Caco-2 (cell line): ENCODE measurements at regions not wholly inside any gene's neighbourhood (a gene's known extent, or its start where the extent isn't known, plus 50 kb on each side); places are given as distances from the start of the nearest gene placed in this dataset.
"Not testable (repeated sequence)": the region's sequence is repeated elsewhere in the genome, so short reads cannot be mapped to it uniquely, and the experiment has no call there.

ENCODE experiments used
- BruUV-seq: library from RNA; stranded (reverse); fragments of 400-500 nt; replicated peaks from 2 replicates; lab custom pipeline; 2021; lab: Mats Ljungman, UMichigan
- CTCF ChIA-PET: fragments of 300-600 bp; sonication (Branson Sonifier 250); formaldehyde crosslinking; loops from one replicate; lab custom pipeline; 2022; ENCODE audit warnings: antibody characterized with exemption; lab: Charles Lee
- POLR2A ChIA-PET: fragments of 300-600 bp; sonication (Branson Sonifier 250); formaldehyde crosslinking; loops from one replicate; lab custom pipeline; 2022; ENCODE audit warnings: antibody characterized with exemption; lab: Charles Lee
- DNase-seq, 2 experiments: peaks; one replicate each; pipeline versions ENCODE4 v3.0.0 to v3.0.0-alpha.2; 2020 to 2022
- H3K27me3 ChIP-seq: replicated peaks from 2 replicates; pipeline ENCODE4 v1.6.0; 2011; ENCODE audit warnings: low read length; ENCODE audit not compliant: control insufficient read depth, insufficient read depth
- H3K36me3 ChIP-seq: 2 replicates; pipeline ENCODE4 v1.5.1; 2011; ENCODE audit warnings: low read length; ENCODE audit not compliant: control insufficient read depth, insufficient read depth
- H3K4me1 ChIP-seq: fragments of 250-450 bp; sonication (Bioruptor Pico); 2 replicates; pipeline ENCODE4 v1.5.1; 2020; ENCODE audit warnings: mild to moderate bottlenecking
- H3K4me3 ChIP-seq: 2 replicates; pipeline ENCODE4 v1.5.1; 2011; ENCODE audit warnings: low read depth, mild to moderate bottlenecking, control low read depth, low read length
- H3K9me3 ChIP-seq: fragments of 250-450 bp; sonication (Bioruptor Pico); 2 replicates; pipeline ENCODE4 v1.5.1; 2020; ENCODE audit warnings: mild to moderate bottlenecking, moderate library complexity
- H3K27ac Mint-ChIP-seq: one replicate; pipeline ENCODE4 v1.8.0; 2022; ENCODE audit warnings: mixed read lengths; ENCODE audit not compliant: unreplicated experiment
- H3K27me3 Mint-ChIP-seq: one replicate; pipeline ENCODE4 v1.8.0; 2022; ENCODE audit warnings: mixed read lengths; ENCODE audit not compliant: insufficient read depth, unreplicated experiment
- H3K36me3 Mint-ChIP-seq: one replicate; pipeline ENCODE4 v1.8.0; 2022; ENCODE audit warnings: mild to moderate bottlenecking, mixed read lengths; ENCODE audit not compliant: insufficient read depth, unreplicated experiment
- H3K4me1 Mint-ChIP-seq: one replicate; pipeline ENCODE4 v1.8.0; 2022; ENCODE audit warnings: low read depth, mixed read lengths; ENCODE audit not compliant: unreplicated experiment
- H3K4me3 Mint-ChIP-seq: one replicate; pipeline ENCODE4 v1.8.0; 2022; ENCODE audit warnings: mild to moderate bottlenecking, moderate library complexity, mixed read lengths; ENCODE audit not compliant: unreplicated experiment
- H3K9me3 Mint-ChIP-seq: one replicate; pipeline ENCODE4 v1.8.0; 2022; ENCODE audit warnings: mixed read lengths; ENCODE audit not compliant: unreplicated experiment
- CTCF ChIP-seq, 2 experiments: fragments of 200-600 bp in 1 of 2; IDR thresholded peaks; 1 replicate in 1 of 2; 2 replicates in 1 of 2; pipeline versions ENCODE4 v1.5.1 to v1.8.0; 2011 to 2022; ENCODE audit warnings: antibody characterized with exemption in 1 of 2, control low read depth in 1 of 2, inconsistent platforms in 1 of 2, low read depth in 1 of 2, low read length in 1 of 2, mild to moderate bottlenecking in 1 of 2, moderate library complexity in 1 of 2; ENCODE audit not compliant: insufficient read depth in 1 of 2, severe bottlenecking in 1 of 2, unreplicated experiment in 1 of 2
- intact Hi-C: fragments of 100-400 bp; cut with micrococcal nuclease; formaldehyde crosslinking; loops from one replicate; pipeline ENCODE4 v1.10.0; 2022; ENCODE audit not compliant: unreplicated experiment

- no peak overlapping the region for H3K4me3 Mint-ChIP-seq
- H3K27ac Mint-ChIP-seq, result no peak overlapping the region
- no peaks in the 10 kb centered on the region for H3K27me3 ChIP-seq
- H3K9me3 ChIP-seq, result no peaks in the 10 kb centered on the region
- no peaks in the 10 kb centered on the region for H3K9me3 Mint-ChIP-seq
- ChIA-PET POLR2A (no interaction called here), CTCF (no interaction called here)
- H3K4me3 ChIP-seq, result no peak overlapping the region
- H3K4me1 ChIP-seq, result no peaks in the 10 kb centered on the region
- DNase-seq, result no peak
- BruUV-seq, result no TSS peak
- H3K36me3 ChIP-seq, result no peaks in the 10 kb centered on the region
- no peaks in the 10 kb centered on the region for H3K4me1 Mint-ChIP-seq
- peaks cover 4% of the 10 kb centered on the region for H3K27me3 Mint-ChIP-seq
- TF ChIP-seq CTCF (IDR thresholded peaks at IDR 0.05; ENCODE audit: insufficient read depth in 1 of 2, low read depth in 1 of 2, low read length in 1 of 2, severe bottlenecking in 1 of 2, unreplicated experiment in 1 of 2), result no peak
- no peaks in the 10 kb centered on the region for H3K36me3 Mint-ChIP-seq
- intact Hi-C loops, result no loop called here
Measured at GRCh38 chr18:70576276-70577022, 287.6 kb downstream of the SOCS6 start.

DNA sequence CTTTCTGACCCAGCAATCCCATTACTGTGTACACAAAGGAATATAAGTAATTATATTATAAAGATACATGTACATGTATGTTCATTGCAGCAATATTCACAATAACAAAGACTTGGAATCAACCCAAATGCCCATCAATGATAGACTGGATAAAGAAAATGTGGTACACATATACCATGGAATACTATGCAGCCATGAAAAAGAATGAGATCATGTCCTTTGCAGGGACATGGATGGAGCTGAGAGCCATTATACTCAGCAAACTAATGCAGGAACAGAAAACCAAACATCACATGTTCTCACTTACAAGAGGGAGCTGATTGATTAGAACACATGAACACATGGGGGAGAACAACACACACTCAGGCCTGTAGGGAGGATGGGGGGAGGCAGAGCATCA lies 286.1 kb downstream of the SOCS6 start:
- H3K4me1 Mint-ChIP-seq, H3K36me3 ChIP-seq, BruUV-seq, H3K4me1 ChIP-seq, H3K27me3 ChIP-seq, H3K9me3 ChIP-seq, POLR2A ChIA-PET, H3K4me3 ChIP-seq, H3K4me3 Mint-ChIP-seq, H3K27me3 Mint-ChIP-seq, intact Hi-C loops, CTCF ChIA-PET, H3K9me3 Mint-ChIP-seq, H3K27ac Mint-ChIP-seq, DNase-seq, H3K36me3 Mint-ChIP-seq: not testable (repeated sequence)

- H3K4me3 Mint-ChIP-seq, CTCF ChIA-PET: not testable (repeated sequence)
Measured at GRCh38 chr18:70569647-70570046, 280.8 kb downstream of the SOCS6 start.

DNA sequence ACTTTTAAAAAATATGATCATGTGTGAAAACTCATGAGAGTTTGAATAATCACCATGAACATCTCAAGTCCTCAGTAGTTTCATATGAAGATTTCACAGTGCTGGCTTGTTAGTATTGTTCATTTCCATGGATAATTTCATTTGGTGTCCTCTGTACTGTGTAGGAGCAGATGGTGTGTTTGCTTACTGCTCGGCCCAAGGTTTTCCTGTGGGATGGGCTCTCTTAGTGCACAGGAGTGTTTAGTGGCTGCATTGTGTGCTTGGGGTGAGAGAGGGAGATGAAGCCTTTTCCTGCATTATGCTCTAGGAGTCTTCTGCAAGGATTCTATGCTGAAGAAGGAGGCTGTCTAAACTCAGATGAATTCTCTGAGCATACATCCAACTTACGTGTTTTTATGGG lies 270.6 kb downstream of the SOCS6 start:
- H3K27ac Mint-ChIP-seq, result no peak overlapping the region
- intact Hi-C loops, result no loop called here
- H3K9me3 ChIP-seq, result no peaks in the 10 kb centered on the region
- H3K9me3 Mint-ChIP-seq, result no peaks in the 10 kb centered on the region
- no peaks in the 10 kb centered on the region for H3K36me3 ChIP-seq
- H3K4me1 ChIP-seq, result no peaks in the 10 kb centered on the region
- H3K4me1 Mint-ChIP-seq, result no peaks in the 10 kb centered on the region
- no peak for TF ChIP-seq CTCF (IDR thresholded peaks at IDR 0.05; ENCODE audit: insufficient read depth in 1 of 2, low read depth in 1 of 2, low read length in 1 of 2, severe bottlenecking in 1 of 2, unreplicated experiment in 1 of 2)
- ChIA-PET POLR2A (no interaction called here), CTCF (no interaction called here)
- DNase-seq, result no peak
- BruUV-seq, result no TSS peak
- H3K4me3 ChIP-seq, result no peak overlapping the region
- H3K27me3 Mint-ChIP-seq, result no peaks in the 10 kb centered on the region
- no peaks in the 10 kb centered on the region for H3K36me3 Mint-ChIP-seq
- no peaks in the 10 kb centered on the region for H3K27me3 ChIP-seq
- H3K4me3 Mint-ChIP-seq, result no peak overlapping the region

More at GRCh38 chr18:70569647-70570046, 280.8 kb downstream of the SOCS6 start:
- BruUV-seq, intact Hi-C loops, H3K27me3 Mint-ChIP-seq, H3K9me3 ChIP-seq, H3K4me3 ChIP-seq, H3K4me1 ChIP-seq, H3K4me1 Mint-ChIP-seq, H3K27ac Mint-ChIP-seq, H3K36me3 ChIP-seq, H3K27me3 ChIP-seq, POLR2A ChIA-PET, H3K9me3 Mint-ChIP-seq, H3K36me3 Mint-ChIP-seq, DNase-seq: not testable (repeated sequence)
